Choroid plexus epithelial cell (primary cell): ENCODE measurements at regions not wholly inside any gene's neighbourhood (a gene's known extent, or its start where the extent isn't known, plus 50 kb on each side); places are given as distances from the start of the nearest gene placed in this dataset.

ENCODE experiments used
- DNase-seq: peaks from one replicate; pipeline ENCODE4 v3.0.0-alpha.2; 2010; ENCODE audit warnings: low read depth
- H3K4me3 ChIP-seq: 2 replicates; pipeline ENCODE4 v1.5.1; 2011; ENCODE audit warnings: low read depth, mild to moderate bottlenecking, control low read depth, low read length, moderate library complexity
- CTCF ChIP-seq: conservative IDR thresholded peaks from 2 replicates; pipeline ENCODE4 v1.5.1; 2011; ENCODE audit warnings: low read depth, mild to moderate bottlenecking, control low read depth, inconsistent platforms, low read length, moderate library complexity

GRCh38 chr19:5210556-5210955, 130.1 kb downstream of the PTPRS start:
- H3K4me3 ChIP-seq, result no peak overlapping the region
- DNase-seq, result no peak
- TF ChIP-seq CTCF, result no peak

- no peak for TF ChIP-seq CTCF
- H3K4me3 ChIP-seq, result no peak overlapping the region
- DNase-seq, result no peak
These were observed 132.8 kb downstream of the PTPRS start for GRCh38 chr19:5207806-5208205.

- no peak for TF ChIP-seq CTCF
- DNase-seq, result no peak
- no peak overlapping the region for H3K4me3 ChIP-seq
These were observed 133.9 kb downstream of the PTPRS start for GRCh38 chr19:5206751-5207075.

DNA sequence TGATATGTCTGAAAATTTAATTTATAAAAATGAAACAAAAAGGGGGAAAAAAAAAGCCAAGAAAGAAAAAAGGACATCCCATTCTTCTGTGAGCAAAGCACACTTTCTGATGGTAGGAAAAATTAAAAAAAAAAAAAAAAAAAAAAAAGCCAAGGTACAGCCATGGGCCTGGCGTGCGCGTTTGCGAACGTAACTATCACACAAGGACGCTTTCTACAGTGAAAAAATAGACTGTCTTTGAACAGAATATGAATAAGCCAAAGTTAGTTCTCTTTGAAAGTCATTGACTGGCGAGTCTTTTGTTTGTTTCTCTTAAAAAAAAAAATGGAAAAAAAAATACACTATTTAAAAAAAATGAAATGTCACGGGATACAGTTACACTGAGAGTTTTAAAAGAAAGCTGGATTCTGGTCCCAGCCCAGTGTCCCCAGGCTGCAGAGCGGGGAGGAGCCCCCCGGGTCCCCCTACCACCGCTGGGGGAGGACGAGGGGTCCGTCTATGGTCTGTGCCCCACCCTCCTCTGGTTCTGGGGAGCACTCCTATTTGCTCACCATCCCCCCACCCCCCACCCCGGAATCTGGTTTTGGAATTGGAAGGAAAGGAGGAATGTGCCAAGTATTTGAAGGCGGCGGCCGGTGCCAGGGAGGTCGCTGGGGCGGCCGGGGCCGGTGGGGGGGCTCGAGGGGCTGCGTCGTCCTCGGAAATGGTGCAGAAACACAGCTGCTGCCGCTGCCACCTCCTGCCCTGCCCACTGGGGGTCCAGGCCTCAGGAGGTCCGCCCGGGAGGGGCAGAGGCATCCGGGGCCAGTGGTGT, 134.5 kb downstream of the PTPRS start:
- DNase-seq, result no peak
- H3K4me3 ChIP-seq, result no peak overlapping the region
- no peak for TF ChIP-seq CTCF

GRCh38 chr19:5205381-5205780, 135.2 kb downstream of the PTPRS start:
- DNase-seq, result no peak
- TF ChIP-seq CTCF, result no peak
- no peak overlapping the region for H3K4me3 ChIP-seq

GRCh38 chr19:5204212-5204611, 136.4 kb downstream of the PTPRS start:
- no peak for DNase-seq
- no peak overlapping the region for H3K4me3 ChIP-seq
- TF ChIP-seq CTCF, result no peak
